Activated naive CD8-positive, alpha-beta T cell treated with anti-CD3 and anti-CD28 coated beads for 36 hours (primary cell): ENCODE measurements at regions not wholly inside any gene's neighbourhood (a gene's known extent, or its start where the extent isn't known, plus 50 kb on each side); places are given as distances from the start of the nearest gene placed in this dataset.

Experiments used
- DNase-seq: peaks from one replicate; pipeline ENCODE4 v3.0.0; 2021
- H3K27ac Mint-ChIP-seq: one replicate; pipeline ENCODE4 v1.8.0; 2022; ENCODE audit warnings: mild to moderate bottlenecking, moderate library complexity, mixed read lengths
- H3K27me3 Mint-ChIP-seq: one replicate; pipeline ENCODE4 v1.8.0; 2022; ENCODE audit warnings: mild to moderate bottlenecking, mixed read lengths
- H3K36me3 Mint-ChIP-seq: one replicate; pipeline ENCODE4 v1.8.0; 2021; ENCODE audit warnings: mild to moderate bottlenecking, mixed read lengths
- H3K4me1 Mint-ChIP-seq: one replicate; pipeline ENCODE4 v1.8.0; 2021; ENCODE audit warnings: mixed read lengths
- H3K4me3 Mint-ChIP-seq: one replicate; pipeline ENCODE4 v1.8.0; 2022; ENCODE audit warnings: mild to moderate bottlenecking, moderate library complexity, mixed read lengths
- H3K9me3 Mint-ChIP-seq: one replicate; pipeline ENCODE4 v1.8.0; 2022; ENCODE audit warnings: mixed read lengths

DNA sequence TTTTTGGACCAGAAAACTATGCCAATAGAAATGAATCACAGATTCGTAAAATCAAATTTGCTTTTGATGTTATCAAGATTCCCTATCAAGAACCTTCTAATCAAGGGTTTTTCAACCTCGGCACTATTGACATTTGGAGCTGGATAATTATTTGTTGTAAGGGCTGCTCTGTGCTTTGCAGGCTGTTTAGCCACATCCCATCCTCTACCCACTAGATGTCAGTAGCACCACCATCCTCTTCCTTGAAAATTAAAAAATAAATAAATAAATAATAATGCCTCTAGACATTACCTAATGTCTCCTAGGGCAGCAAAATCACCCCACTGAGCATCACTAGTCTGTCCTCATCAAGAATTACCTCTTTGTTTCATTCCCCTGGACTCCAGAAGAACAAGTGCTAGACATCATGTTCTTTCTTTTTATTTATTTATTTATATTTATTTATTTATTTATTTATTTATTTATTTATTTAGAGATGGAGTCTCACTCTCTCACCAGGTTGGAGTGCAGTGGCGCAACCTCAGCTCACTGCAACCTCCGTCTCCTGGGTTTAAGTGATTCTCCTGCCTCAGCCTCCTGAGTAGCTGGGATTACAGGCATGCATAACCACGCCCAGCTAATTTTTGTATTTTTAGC is 744.7 kb downstream of the KCNA4 start:
- H3K4me3 Mint-ChIP-seq, result no peak overlapping the region
- H3K9me3 Mint-ChIP-seq, result no peaks in the 10 kb centered on the region
- H3K36me3 Mint-ChIP-seq, result no peaks in the 10 kb centered on the region
- H3K27ac Mint-ChIP-seq, result no peak overlapping the region
- H3K4me1 Mint-ChIP-seq, result no peaks in the 10 kb centered on the region
- H3K27me3 Mint-ChIP-seq, result no peaks in the 10 kb centered on the region
- no peak for DNase-seq

DNA sequence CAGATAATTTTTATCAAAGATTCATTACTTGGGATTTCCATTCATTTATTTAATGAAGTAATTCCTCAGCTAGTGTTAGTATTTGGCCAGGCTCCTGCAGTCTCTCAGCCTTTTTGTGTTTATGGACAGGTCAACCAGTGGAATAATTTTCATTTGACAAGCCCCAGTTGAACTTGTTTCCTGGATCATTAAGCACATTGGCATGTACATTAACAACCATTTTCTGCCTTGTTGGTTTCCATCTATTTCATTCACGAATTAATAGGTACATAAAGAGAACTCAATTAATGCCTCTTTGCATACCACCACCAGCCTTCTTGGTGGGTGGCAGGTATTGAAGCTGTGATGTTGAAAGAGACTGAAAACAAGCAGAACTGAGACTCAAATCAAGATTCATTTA is 745.2 kb downstream of the KCNA4 start:
- H3K4me3 Mint-ChIP-seq, result no peak overlapping the region
- no peaks in the 10 kb centered on the region for H3K27me3 Mint-ChIP-seq
- no peaks in the 10 kb centered on the region for H3K9me3 Mint-ChIP-seq
- no peak overlapping the region for H3K27ac Mint-ChIP-seq
- H3K36me3 Mint-ChIP-seq, result no peaks in the 10 kb centered on the region
- no peaks in the 10 kb centered on the region for H3K4me1 Mint-ChIP-seq
- DNase-seq, result no peak

DNA sequence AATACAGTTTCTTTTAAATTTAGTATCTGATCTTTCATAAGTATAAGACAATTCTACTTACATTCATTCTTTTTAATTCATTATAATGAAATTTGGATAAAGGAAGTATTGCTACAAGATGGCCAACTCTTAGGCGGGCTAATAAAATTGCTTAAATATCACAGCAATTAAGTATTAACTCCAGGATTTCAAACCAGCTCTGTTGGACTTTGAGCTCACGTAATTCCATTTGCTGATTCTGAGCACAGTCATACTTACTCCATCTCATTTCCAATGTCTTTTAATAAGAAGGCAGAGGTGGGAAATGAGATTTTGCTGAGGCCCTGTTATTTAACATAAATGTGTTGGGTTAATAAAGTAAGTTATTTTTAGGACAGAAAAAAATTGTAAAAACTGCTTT is 748.1 kb downstream of the KCNA4 start:
- Mint-ChIP-seq H3K27ac (no peak overlapping the region), H3K9me3 (peaks cover 1% of the 10 kb centered on the region), H3K27me3 (no peaks in the 10 kb centered on the region), H3K36me3 (no peaks in the 10 kb centered on the region), H3K4me1 (no peaks in the 10 kb centered on the region), H3K4me3 (no peak overlapping the region)
- DNase-seq, result no peak

DNA sequence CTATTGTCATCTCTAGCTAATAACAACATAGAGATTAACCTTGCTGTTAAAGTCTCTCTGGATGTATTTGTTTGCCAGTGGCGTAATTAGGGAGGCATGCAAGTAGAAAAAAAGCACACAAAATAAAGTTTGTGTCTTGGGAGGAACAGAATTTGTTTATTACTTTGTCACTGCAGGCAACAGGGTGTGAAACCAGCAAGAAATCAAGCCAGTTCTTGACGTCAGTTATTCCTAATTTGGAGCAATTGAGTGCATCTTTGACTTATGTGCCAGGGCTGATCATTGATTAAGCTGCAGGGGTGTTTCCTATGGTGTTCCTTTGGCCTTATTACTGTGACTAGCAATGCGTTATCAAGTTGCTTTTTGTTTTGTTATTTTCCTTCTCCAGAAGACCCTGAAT is 751.0 kb downstream of the KCNA4 start:
- DNase-seq, result no peak
- H3K9me3 Mint-ChIP-seq, result peaks cover 1% of the 10 kb centered on the region
- H3K4me3 Mint-ChIP-seq, result no peak overlapping the region
- H3K27me3 Mint-ChIP-seq, result no peaks in the 10 kb centered on the region
- H3K36me3 Mint-ChIP-seq, result no peaks in the 10 kb centered on the region
- H3K27ac Mint-ChIP-seq, result peak overlapping the region; percentile 38
- no peaks in the 10 kb centered on the region for H3K4me1 Mint-ChIP-seq

DNA sequence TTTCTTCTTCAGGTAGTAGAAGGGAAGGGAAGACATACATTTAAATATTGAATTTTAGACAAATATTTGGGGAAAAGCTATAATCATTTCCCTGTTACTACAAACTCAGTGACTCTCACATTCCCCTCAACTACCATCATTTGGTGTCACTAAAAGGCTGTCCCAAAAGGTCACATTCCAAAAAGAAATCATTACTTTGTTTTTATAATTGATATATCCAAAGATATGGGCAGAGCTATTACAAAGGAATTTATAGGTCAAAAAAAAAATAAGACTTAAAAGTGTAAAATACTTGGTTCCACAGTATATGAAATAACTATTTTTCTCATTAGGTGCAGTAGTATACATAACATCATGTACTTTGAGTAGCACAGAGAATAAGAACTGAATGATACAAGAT is 751.4 kb downstream of the KCNA4 start:
- Mint-ChIP-seq H3K9me3 (peaks cover 1% of the 10 kb centered on the region), H3K4me3 (no peak overlapping the region), H3K27me3 (no peaks in the 10 kb centered on the region), H3K4me1 (no peaks in the 10 kb centered on the region), H3K36me3 (no peaks in the 10 kb centered on the region), H3K27ac (no peak overlapping the region)
- DNase-seq, result no peak

DNA sequence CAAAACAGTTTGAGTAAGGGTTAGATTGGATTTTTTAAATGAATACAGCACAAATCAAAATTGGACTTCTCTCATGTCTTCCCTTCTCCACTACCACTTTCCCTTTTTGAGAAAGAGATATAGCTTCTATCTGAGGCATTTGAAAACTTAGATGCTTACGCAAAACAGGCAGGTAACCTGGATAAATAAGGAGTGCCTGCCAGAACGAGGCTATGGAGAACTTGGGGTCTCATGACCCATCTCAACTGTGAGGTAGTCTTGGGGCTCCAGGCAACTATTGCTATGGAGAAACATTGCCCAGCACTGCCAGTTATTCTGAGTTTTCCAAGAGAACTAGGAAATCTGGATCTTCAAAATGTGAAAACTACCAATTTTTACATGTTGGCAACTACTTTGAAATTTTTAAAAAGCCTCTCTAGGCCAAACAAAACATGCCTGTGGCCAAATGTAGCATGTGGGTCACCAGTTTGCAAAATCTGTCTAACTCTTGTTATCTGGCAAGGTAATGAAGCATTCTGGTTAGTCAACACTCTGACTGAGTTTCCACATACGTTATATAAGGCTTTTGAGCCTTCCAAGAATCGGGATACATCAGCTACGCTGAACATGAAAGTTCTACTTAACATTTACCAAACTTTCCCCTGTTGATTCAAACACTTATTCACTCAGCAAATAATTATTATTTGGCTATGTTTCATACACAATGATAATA is 752.7 kb downstream of the KCNA4 start:
- Mint-ChIP-seq H3K36me3 (no peaks in the 10 kb centered on the region), H3K27ac (no peak overlapping the region), H3K9me3 (peaks cover 7% of the 10 kb centered on the region), H3K27me3 (no peaks in the 10 kb centered on the region), H3K4me3 (no peak overlapping the region), H3K4me1 (no peaks in the 10 kb centered on the region)
- DNase-seq, result no peak

DNA sequence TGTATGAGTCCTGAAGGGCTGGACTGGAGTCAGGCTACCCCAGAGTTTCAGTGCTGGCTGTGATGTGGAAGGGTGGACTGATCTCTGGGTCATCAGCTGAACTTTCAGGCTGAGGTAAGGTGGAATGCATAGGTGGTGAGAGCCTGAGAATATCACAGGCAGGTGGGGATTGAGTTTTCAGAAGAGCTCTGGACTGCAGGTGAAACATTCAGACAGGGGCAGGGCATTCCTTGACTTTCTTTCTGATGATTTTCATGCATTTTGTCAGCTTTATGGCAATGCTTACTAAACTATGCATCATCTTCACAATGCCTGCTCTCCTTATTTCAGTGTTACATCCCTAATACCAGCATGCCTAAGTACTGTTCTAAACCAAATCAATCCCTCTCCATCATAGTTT is 755.0 kb downstream of the KCNA4 start:
- Mint-ChIP-seq H3K9me3 (peaks cover 7% of the 10 kb centered on the region), H3K27me3 (no peaks in the 10 kb centered on the region), H3K27ac (no peak overlapping the region), H3K4me3 (no peak overlapping the region), H3K36me3 (no peaks in the 10 kb centered on the region), H3K4me1 (no peaks in the 10 kb centered on the region)
- DNase-seq, result no peak

DNA sequence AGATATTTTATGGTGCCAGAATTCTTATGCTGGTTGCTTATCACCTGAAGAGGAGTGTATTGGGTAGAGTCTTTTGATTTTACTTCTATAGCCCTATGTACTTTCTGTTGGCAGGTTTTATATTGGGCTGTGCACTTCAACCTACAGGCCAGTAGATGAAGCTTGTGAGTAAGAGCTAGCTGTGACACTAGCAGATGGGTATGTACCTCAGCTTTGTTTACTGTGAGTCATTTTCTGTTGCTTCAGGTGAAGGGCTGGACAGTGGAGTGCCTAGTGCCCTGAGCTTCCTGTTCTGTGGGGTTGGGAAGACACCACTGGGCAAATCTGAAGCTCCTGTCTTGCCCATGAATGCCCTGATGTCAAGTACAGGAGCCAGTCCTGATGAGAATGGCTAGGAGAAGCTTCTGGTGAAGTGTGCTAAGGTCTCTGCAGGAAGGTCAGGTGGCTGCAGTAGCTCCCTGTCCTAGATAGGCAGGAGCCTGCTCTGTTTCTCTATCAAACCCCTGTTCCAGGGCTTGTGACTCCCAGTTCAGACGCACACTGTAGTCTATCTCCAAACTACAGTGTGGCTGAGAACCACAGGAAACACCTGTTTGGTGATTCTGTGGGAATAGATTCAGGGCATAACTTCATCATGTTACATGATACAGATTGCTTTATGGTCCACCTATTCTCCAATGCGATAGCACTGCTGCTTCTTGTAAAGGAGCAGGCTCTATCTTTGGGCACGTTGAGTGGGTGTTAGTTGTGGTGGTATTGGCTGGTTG is 755.7 kb downstream of the KCNA4 start:
- H3K9me3 Mint-ChIP-seq, result peaks cover 8% of the 10 kb centered on the region
- no peaks in the 10 kb centered on the region for H3K27me3 Mint-ChIP-seq
- no peak overlapping the region for H3K27ac Mint-ChIP-seq
- H3K4me1 Mint-ChIP-seq, result no peaks in the 10 kb centered on the region
- H3K36me3 Mint-ChIP-seq, result no peaks in the 10 kb centered on the region
- H3K4me3 Mint-ChIP-seq, result no peak overlapping the region
- no peak for DNase-seq

DNA sequence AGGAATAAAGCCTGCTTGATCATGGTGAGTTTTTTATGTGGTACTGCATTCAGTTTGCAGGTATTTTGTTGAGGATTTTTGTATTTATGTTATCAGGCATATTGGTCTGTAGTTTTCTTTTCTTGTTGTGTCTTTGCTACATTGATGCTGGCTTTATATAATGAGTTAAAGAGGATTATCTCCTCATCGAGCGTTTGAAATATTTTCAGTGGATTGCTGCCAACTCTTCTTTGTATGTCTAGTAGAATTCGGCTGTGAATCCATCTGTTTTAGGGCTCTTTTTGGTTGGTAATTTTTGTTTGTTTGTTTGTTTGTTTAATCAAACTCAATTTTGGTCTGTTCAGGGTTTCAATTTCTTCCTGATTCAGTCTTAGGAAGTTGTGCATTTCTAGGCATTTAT is 758.4 kb downstream of the KCNA4 start:
- H3K36me3 Mint-ChIP-seq, result no peaks in the 10 kb centered on the region
- no peak for DNase-seq
- no peaks in the 10 kb centered on the region for H3K4me1 Mint-ChIP-seq
- peaks cover 7% of the 10 kb centered on the region for H3K9me3 Mint-ChIP-seq
- no peak overlapping the region for H3K27ac Mint-ChIP-seq
- H3K4me3 Mint-ChIP-seq, result no peak overlapping the region
- H3K27me3 Mint-ChIP-seq, result no peaks in the 10 kb centered on the region

DNA sequence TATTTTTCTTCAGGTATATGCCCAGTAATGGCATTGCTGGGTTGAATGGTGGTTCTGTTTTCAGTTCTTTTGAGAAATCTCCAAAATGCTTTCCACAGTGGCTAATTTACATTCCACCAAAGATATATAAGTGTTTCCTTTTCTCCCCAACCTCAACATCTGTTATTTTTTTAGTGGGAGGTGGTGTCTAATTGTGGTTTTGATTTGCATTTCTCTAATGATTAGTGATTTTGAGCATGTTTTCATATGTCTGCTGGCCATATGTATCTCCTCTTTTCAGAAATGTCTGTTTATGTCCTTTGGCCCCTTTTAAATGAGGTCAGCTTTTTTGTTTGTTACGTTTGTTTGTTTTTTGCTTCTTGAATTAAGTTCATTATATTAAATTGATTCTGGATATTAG is 760.2 kb downstream of the KCNA4 start:
- Mint-ChIP-seq H3K27ac (no peak overlapping the region), H3K27me3 (no peaks in the 10 kb centered on the region), H3K9me3 (peaks cover 9% of the 10 kb centered on the region), H3K36me3 (no peaks in the 10 kb centered on the region), H3K4me3 (no peak overlapping the region), H3K4me1 (no peaks in the 10 kb centered on the region)
- DNase-seq, result no peak

DNA sequence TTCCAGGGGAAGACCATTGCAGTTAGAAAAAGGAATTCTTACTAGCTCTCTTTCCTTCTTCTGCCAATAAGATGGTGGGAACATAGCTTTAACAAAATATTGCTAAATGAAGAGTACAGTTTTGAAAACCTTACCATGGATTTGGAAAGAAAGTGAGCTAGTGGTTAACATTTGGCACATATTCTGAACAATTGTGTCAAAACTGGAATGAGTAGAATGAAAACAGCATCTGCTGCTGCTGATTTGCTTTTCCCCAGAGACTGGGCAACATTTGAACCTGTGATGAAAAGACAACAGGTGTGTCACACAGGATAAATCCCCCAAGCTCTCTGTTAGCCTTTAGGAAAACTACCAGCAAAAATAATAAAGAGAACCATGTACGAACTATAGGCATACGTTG is 761.4 kb downstream of the KCNA4 start:
- no peaks in the 10 kb centered on the region for H3K27me3 Mint-ChIP-seq

DNA sequence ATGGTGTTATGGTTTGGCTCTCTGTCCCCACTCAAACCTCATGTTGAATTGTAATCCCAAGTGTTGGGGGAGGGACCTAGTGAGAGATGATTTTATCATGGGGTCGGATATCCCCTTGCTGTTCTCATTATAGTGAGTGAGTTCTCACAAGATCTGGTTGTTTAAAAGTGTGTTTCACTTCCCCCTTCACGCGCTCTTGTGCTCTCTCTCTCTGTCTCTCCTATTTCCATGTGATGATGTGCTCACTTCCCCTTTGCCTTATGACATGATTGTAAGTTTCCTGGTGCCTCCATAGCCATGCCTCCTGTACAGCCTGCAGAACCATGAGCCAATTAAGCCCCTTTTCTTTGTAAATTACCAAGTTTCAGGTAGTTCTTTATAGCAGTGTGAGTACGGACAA is 765.1 kb downstream of the KCNA4 start:
- no peak for DNase-seq
- Mint-ChIP-seq H3K4me1 (no peaks in the 10 kb centered on the region), H3K4me3 (no peak overlapping the region), H3K27me3 (no peaks in the 10 kb centered on the region), H3K27ac (no peak overlapping the region), H3K36me3 (no peaks in the 10 kb centered on the region), H3K9me3 (peaks cover 10% of the 10 kb centered on the region)

More for the DNA sequence above, 761.4 kb downstream of the KCNA4 start:
- DNase-seq, result no peak
- no peak overlapping the region for H3K4me3 Mint-ChIP-seq
- H3K36me3 Mint-ChIP-seq, result no peaks in the 10 kb centered on the region
- H3K9me3 Mint-ChIP-seq, result peaks cover 13% of the 10 kb centered on the region
- H3K27ac Mint-ChIP-seq, result no peak overlapping the region
- no peaks in the 10 kb centered on the region for H3K4me1 Mint-ChIP-seq

DNA sequence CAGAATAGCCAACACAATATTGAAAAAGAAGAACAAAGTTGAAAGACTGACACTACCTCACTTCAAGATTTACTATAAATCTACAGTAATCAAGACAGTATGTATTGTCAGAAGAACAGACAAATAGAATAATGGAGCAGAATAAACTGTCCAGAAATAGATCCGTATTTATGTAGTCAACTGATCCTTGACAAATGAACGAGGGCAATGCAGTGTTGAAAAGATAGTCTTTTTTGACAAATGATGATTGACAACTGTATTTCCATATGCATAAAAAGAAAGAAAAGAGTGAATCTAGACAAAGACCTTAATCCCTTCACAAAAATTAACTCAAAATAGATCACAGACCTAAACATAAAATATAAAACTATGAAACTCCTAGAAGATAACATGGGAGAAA is 767.1 kb downstream of the KCNA4 start:
- no peak overlapping the region for H3K4me3 Mint-ChIP-seq
- peaks cover 8% of the 10 kb centered on the region for H3K9me3 Mint-ChIP-seq

DNA sequence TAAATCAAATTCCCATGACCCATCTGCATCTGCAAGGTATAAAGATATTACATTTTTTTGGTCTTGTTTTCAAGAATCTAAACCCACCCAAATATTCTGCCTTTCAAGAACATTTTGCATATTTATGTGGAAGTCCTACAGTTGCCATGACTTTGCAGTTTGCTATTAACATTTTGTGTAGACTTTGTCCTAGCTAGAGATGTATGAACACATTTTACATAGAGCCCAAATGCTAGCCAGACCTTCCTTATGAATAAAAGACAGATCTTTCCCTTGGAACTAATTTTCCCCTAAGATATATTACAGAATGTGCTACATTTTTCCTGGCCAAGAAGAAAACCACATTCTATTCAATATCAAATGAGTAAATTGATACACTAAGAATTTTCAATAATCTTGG is 772.5 kb downstream of the KCNA4 start:
- Mint-ChIP-seq H3K36me3 (peaks cover 1% of the 10 kb centered on the region), H3K4me1 (no peaks in the 10 kb centered on the region), H3K4me3 (no peak overlapping the region), H3K27ac (no peak overlapping the region), H3K9me3 (peaks cover 2% of the 10 kb centered on the region), H3K27me3 (no peaks in the 10 kb centered on the region)
- no peak for DNase-seq

More for the DNA sequence above, 767.1 kb downstream of the KCNA4 start:
- no peaks in the 10 kb centered on the region for H3K36me3 Mint-ChIP-seq
- no peak overlapping the region for H3K27ac Mint-ChIP-seq
- DNase-seq, result no peak
- H3K27me3 Mint-ChIP-seq, result no peaks in the 10 kb centered on the region
- H3K4me1 Mint-ChIP-seq, result no peaks in the 10 kb centered on the region

DNA sequence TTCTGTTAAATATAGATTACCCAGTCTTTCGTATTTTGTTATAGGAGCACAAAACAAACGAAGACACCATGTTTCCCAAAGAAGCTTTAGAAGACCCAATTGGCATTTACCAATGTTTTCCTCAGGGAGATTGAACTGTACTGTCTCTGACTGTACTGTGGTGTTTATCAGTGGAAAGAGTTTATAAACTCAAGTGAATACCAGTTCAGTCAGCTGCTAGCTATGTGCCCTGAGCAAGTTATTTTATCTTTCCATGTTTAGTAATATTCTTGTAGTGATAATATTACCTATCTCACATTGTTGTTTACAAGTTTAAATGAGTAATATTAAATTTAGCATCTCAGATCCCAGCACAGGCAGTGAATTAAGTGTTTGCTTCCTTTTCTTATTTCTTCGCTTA is 773.2 kb downstream of the KCNA4 start:
- peaks cover 1% of the 10 kb centered on the region for H3K36me3 Mint-ChIP-seq
- no peak overlapping the region for H3K27ac Mint-ChIP-seq
- H3K27me3 Mint-ChIP-seq, result no peaks in the 10 kb centered on the region
- no peak overlapping the region for H3K4me3 Mint-ChIP-seq
- H3K4me1 Mint-ChIP-seq, result no peaks in the 10 kb centered on the region
- H3K9me3 Mint-ChIP-seq, result peaks cover 2% of the 10 kb centered on the region
- no peak for DNase-seq

DNA sequence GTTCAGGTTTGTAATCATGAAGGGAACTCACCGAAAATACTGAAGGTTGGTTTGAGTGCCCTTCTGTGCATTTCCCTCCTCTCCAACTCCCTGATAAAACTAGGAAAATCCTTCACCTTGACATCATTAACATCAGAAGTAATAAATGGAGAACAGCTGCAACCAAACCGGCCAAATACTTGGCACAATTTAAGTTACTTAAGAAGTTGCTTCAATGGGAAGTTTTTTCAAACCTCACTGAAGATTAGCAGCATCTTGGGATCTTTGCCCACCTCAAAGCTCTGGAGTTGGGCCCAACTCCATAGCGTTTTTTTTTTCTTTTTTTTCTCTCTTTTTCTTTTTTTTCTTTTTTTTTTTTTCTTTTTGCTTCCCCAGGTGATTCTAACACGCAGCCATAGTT is 784.8 kb downstream of the KCNA4 start:
- no peak for DNase-seq
- H3K27ac Mint-ChIP-seq, result no peak overlapping the region
- no peaks in the 10 kb centered on the region for H3K36me3 Mint-ChIP-seq
- H3K27me3 Mint-ChIP-seq, result no peaks in the 10 kb centered on the region
- no peaks in the 10 kb centered on the region for H3K4me1 Mint-ChIP-seq
- H3K9me3 Mint-ChIP-seq, result peaks cover 8% of the 10 kb centered on the region
- no peak overlapping the region for H3K4me3 Mint-ChIP-seq
